ENCODE measurements at regions not wholly inside any gene's neighbourhood (a gene's known extent, or its start where the extent isn't known, plus 50 kb on each side); places are given as distances from the start of the nearest gene placed in this dataset.

- TF ChIP-seq CTCF (IDR thresholded peaks at IDR 0.05), result no peak
- no peak for TF ChIP-seq EZH2phosphoT487 (IDR thresholded peaks at IDR 0.05)
- Histone ChIP-seq H3K4me2 (no peak overlapping the region), H3K79me2 (ENCODE audit: low read depth) (no peaks in the 10 kb centered on the region), H3K36me3 (no peaks in the 10 kb centered on the region), H3K27ac (no peak overlapping the region), H4K20me1 (ENCODE audit: low read depth) (peaks cover 10% of the 10 kb centered on the region), H3K27me3 (peaks cover 82% of the 10 kb centered on the region), H3K4me3 (no peak overlapping the region), H2AFZ (replicated peaks) (no peak overlapping the region), H3K4me1 (peaks cover 20% of the 10 kb centered on the region), H3F3A (ENCODE audit: low read depth) (peaks cover 10% of the 10 kb centered on the region), H3K9me3 (ENCODE audit: low read depth) (no peaks in the 10 kb centered on the region), H3K9ac (no peak overlapping the region)
- Mint-ChIP-seq H3K4me1 (peaks cover 24% of the 10 kb centered on the region), H3K27me3 (ENCODE audit: insufficient read depth, low read depth) (peaks cover 42% of the 10 kb centered on the region), H3K36me3 (no peaks in the 10 kb centered on the region), H3K4me3 (no peak overlapping the region), H3K9me3 (peaks cover 2% of the 10 kb centered on the region), H3K27ac (no peak overlapping the region)
- no peak for DNase-seq (ENCODE audit: low spot score)
Measured at GRCh38 chr7:155362380-155363145, 64.9 kb downstream of the INSIG1 start.

- no peak for TF ChIP-seq EZH2phosphoT487 (IDR thresholded peaks at IDR 0.05)
- TF ChIP-seq EZH2 (IDR thresholded peaks at IDR 0.05), result no peak
- TF ChIP-seq CTCF (IDR thresholded peaks at IDR 0.05), result no peak
- Mint-ChIP-seq H3K27me3 (ENCODE audit: insufficient read depth, low read depth) (peaks cover 38% of the 10 kb centered on the region), H3K36me3 (no peaks in the 10 kb centered on the region), H3K4me3 (no peak overlapping the region), H3K9me3 (peaks cover 2% of the 10 kb centered on the region), H3K4me1 (peaks cover 21% of the 10 kb centered on the region), H3K27ac (no peak overlapping the region)
- Histone ChIP-seq H3K36me3 (no peaks in the 10 kb centered on the region), H3K79me2 (ENCODE audit: low read depth) (no peaks in the 10 kb centered on the region), H3K4me3 (no peak overlapping the region), H3K9ac (no peak overlapping the region), H3K4me2 (no peak overlapping the region), H4K20me1 (ENCODE audit: low read depth) (peaks cover 6% of the 10 kb centered on the region), H3K4me1 (peaks cover 17% of the 10 kb centered on the region), H3K9me3 (ENCODE audit: low read depth) (no peaks in the 10 kb centered on the region), H2AFZ (replicated peaks) (no peak overlapping the region), H3K27me3 (peaks cover 76% of the 10 kb centered on the region), H3K27ac (no peak overlapping the region), H3F3A (ENCODE audit: low read depth) (peaks cover 10% of the 10 kb centered on the region)
- no peak for DNase-seq (ENCODE audit: low spot score)
Measured at GRCh38 chr7:155363146-155363539, 65.5 kb downstream of the INSIG1 start.

- Mint-ChIP-seq H3K36me3 (peaks cover 1% of the 10 kb centered on the region), H3K27ac (no peak overlapping the region), H3K4me1 (peaks cover 22% of the 10 kb centered on the region), H3K9me3 (peaks cover 8% of the 10 kb centered on the region), H3K27me3 (ENCODE audit: insufficient read depth, low read depth) (peaks cover 36% of the 10 kb centered on the region), H3K4me3 (no peak overlapping the region)
- Histone ChIP-seq H3F3A (ENCODE audit: low read depth) (peaks cover 10% of the 10 kb centered on the region), H4K20me1 (ENCODE audit: low read depth) (no peaks in the 10 kb centered on the region), H3K79me2 (ENCODE audit: low read depth) (no peaks in the 10 kb centered on the region), H3K9me3 (ENCODE audit: low read depth) (no peaks in the 10 kb centered on the region), H3K27ac (no peak overlapping the region), H3K9ac (no peak overlapping the region), H3K4me1 (peaks cover 9% of the 10 kb centered on the region), H3K4me2 (no peak overlapping the region), H2AFZ (replicated peaks) (no peak overlapping the region), H3K36me3 (no peaks in the 10 kb centered on the region), H3K27me3 (peaks cover 75% of the 10 kb centered on the region), H3K4me3 (no peak overlapping the region)
- TF ChIP-seq EZH2phosphoT487 (IDR thresholded peaks at IDR 0.05) (no peak), CTCF (IDR thresholded peaks at IDR 0.05) (peak; percentile 13)
- no peak for DNase-seq (ENCODE audit: low spot score)
Measured at GRCh38 chr7:155363852-155364600, 66.3 kb downstream of the INSIG1 start.
